ENCODE measurements at regions not wholly inside any gene's neighbourhood (a gene's known extent, or its start where the extent isn't known, plus 50 kb on each side); places are given as distances from the start of the nearest gene placed in this dataset.

DNA sequence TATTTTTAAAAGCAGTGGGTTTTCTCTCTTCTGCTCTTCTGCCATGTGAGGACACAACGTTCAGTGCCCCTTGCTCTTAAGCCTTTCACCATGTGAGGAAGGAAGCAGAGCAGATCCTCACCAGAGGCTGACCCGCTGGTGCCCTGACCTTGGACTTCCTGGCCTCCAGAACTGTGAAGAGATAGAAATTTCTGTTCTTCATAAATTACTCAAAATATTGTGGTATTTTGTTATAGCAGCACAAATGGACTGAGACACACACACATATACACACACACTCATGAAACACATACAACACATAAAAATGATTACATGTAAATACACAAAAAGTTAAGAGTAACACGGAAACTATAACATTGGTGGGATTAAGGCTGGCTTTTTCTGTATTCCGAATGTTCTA lies 244.8 kb upstream of the NOCT start:
- no peaks in the 10 kb centered on the region for H3K9me3 ChIP-seq (replicated peaks; ENCODE audit: low read length)
- H3K4me2 ChIP-seq (ENCODE audit: low read length) = no peak overlapping the region
- no peaks in the 10 kb centered on the region for H3K4me1 ChIP-seq (ENCODE audit: control insufficient read depth, insufficient read depth, low read length)
- no peaks in the 10 kb centered on the region for H3K36me3 ChIP-seq (ENCODE audit: insufficient read depth, low read length)
- no peaks in the 10 kb centered on the region for H3K27me3 ChIP-seq (ENCODE audit: control insufficient read depth, insufficient read depth, low read length)
- no peak overlapping the region for H3K4me3 ChIP-seq (ENCODE audit: low read length)
- no peak overlapping the region for H3K9ac ChIP-seq (ENCODE audit: low read depth, low read length)

- Histone ChIP-seq H3K27me3 (ENCODE audit: control insufficient read depth, insufficient read depth, low read length) (peaks cover 9% of the 10 kb centered on the region), H3K4me1 (ENCODE audit: control insufficient read depth, insufficient read depth, low read length) (no peaks in the 10 kb centered on the region), H3K9ac (ENCODE audit: low read depth, low read length) (no peak overlapping the region), H3K4me3 (ENCODE audit: low read length) (no peak overlapping the region), H3K4me2 (ENCODE audit: low read length) (no peak overlapping the region), H3K9me3 (replicated peaks; ENCODE audit: low read length) (no peaks in the 10 kb centered on the region), H3K36me3 (ENCODE audit: insufficient read depth, low read length) (no peaks in the 10 kb centered on the region)
Observed at GRCh38 chr4:138766332-138766731, 249.2 kb upstream of the NOCT start.

GRCh38 chr4:138765442-138765841 lies 250.1 kb upstream of the NOCT start:
- Histone ChIP-seq H3K27me3 (ENCODE audit: control insufficient read depth, insufficient read depth, low read length) (peaks cover 9% of the 10 kb centered on the region), H3K9ac (ENCODE audit: low read depth, low read length) (no peak overlapping the region), H3K9me3 (replicated peaks; ENCODE audit: low read length) (no peaks in the 10 kb centered on the region), H3K4me3 (ENCODE audit: low read length) (no peak overlapping the region), H3K36me3 (ENCODE audit: insufficient read depth, low read length) (no peaks in the 10 kb centered on the region), H3K4me1 (ENCODE audit: control insufficient read depth, insufficient read depth, low read length) (no peaks in the 10 kb centered on the region), H3K4me2 (ENCODE audit: low read length) (no peak overlapping the region)

DNA sequence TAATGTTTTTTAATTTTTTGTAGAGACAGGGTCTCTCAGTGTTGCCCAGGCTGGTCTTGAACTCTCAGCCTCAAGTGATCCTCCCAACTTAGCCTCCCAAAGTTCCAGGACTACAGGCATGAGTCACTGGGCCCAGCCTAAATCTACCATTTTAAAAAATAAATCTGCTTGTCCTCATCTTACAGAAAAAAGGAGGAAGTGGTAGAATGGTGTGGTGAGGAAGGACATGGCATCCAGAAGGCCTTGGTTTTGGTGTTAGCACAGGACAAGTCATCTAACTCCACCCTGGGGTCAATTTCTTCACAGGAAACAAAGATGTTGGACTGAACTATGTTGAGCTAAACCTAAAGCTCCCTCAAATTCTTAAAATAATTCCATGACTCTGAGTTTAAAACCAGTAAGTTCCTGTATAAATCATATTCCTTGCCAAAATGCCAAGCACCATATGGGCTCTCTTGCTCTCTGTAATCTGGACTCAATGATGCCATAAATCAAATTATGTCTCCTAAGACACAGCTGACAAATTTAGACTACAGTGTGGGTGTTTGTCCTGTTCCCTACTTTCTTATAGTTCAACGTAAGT lies 253.9 kb upstream of the NOCT start:
- Histone ChIP-seq H3K4me3 (ENCODE audit: low read length) (no peak overlapping the region), H3K9ac (ENCODE audit: low read depth, low read length) (no peak overlapping the region), H3K27me3 (ENCODE audit: control insufficient read depth, insufficient read depth, low read length) (peaks cover 9% of the 10 kb centered on the region), H3K9me3 (replicated peaks; ENCODE audit: low read length) (no peaks in the 10 kb centered on the region), H3K4me1 (ENCODE audit: control insufficient read depth, insufficient read depth, low read length) (no peaks in the 10 kb centered on the region), H3K36me3 (ENCODE audit: insufficient read depth, low read length) (no peaks in the 10 kb centered on the region), H3K4me2 (ENCODE audit: low read length) (no peak overlapping the region)

DNA sequence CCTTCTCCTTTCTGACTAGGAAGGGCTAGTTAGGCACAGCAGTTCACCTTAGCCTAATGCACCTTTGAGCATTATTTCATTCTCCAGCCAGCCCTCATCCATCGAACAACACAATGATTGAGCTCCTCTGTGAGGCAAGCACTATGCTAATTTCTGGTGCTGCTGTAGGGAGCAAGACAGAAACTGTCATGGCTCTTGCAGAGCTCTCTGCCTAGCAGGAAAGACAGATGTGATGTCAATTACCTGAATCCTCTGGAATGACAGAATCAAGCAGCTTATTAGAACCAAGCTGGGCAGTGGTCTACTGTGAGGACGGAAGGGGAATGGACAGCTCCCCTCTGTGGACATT lies 256.1 kb upstream of the NOCT start:
- no peak overlapping the region for H3K4me2 ChIP-seq (ENCODE audit: low read length)
- no peaks in the 10 kb centered on the region for H3K36me3 ChIP-seq (ENCODE audit: insufficient read depth, low read length)
- H3K4me3 ChIP-seq (ENCODE audit: low read length) = no peak overlapping the region
- no peaks in the 10 kb centered on the region for H3K4me1 ChIP-seq (ENCODE audit: control insufficient read depth, insufficient read depth, low read length)
- H3K27me3 ChIP-seq (ENCODE audit: control insufficient read depth, insufficient read depth, low read length) = peaks cover 3% of the 10 kb centered on the region
- no peak overlapping the region for H3K9ac ChIP-seq (ENCODE audit: low read depth, low read length)
- H3K9me3 ChIP-seq (replicated peaks; ENCODE audit: low read length) = no peaks in the 10 kb centered on the region

DNA sequence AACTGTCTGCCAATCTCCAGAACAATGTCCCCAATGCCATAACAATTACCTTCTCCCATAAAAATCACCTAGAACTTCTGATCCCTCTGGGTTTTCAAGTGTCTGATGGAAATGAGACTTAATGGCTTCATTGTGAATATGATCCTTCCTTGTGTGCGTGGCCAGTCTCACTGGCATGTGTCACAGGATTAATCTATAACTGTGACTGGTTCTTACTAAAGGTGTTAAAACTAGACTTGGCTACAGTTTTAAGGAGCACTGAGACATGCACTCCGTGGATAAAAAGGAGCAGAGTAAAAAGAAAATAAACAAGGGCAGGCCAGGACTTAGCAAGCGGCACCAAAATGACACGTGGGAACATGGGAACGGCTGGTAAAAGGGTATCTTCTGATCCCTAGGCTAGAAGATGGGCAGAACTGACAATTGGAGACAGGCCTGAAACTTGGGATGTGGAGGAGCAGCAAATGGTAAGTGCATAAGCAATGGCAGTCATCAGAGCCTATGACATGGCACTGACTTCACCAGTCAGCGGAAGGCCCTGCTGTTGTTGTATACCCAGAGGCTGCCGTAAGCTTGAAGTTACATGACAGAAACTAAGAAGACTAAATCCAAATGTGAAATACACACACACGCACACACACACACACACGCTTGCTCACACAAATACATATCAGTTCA lies 256.6 kb upstream of the NOCT start:
- H3K9me3 ChIP-seq (replicated peaks; ENCODE audit: low read length) = no peaks in the 10 kb centered on the region
- H3K4me3 ChIP-seq (ENCODE audit: low read length) = no peak overlapping the region

DNA sequence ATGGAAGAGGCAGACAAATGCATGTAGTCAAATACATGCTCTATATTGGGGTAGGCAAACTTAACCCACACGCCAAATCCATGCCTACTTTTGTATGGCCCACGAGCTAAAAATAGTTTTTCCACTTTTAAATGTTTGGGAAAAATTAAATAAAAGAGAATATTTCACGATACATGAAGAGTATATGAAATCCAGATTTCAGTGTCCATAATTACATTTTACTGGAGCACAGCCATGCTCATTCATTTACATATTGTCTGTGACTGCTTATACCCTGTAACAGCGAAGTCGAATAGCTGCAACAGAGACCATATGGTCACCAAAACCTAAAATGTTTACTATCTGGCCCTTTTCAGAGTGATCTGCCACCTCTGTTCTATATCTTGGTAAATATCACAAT lies 257.4 kb upstream of the NOCT start:
- Histone ChIP-seq H3K36me3 (ENCODE audit: insufficient read depth, low read length) (no peaks in the 10 kb centered on the region), H3K9me3 (replicated peaks; ENCODE audit: low read length) (no peaks in the 10 kb centered on the region), H3K27me3 (ENCODE audit: control insufficient read depth, insufficient read depth, low read length) (no peaks in the 10 kb centered on the region), H3K4me2 (ENCODE audit: low read length) (no peak overlapping the region), H3K4me1 (ENCODE audit: control insufficient read depth, insufficient read depth, low read length) (no peaks in the 10 kb centered on the region), H3K4me3 (ENCODE audit: low read length) (no peak overlapping the region), H3K9ac (ENCODE audit: low read depth, low read length) (no peak overlapping the region)

More for the DNA sequence above, 256.6 kb upstream of the NOCT start:
- Histone ChIP-seq H3K4me2 (ENCODE audit: low read length) (no peak overlapping the region), H3K9ac (ENCODE audit: low read depth, low read length) (no peak overlapping the region), H3K27me3 (ENCODE audit: control insufficient read depth, insufficient read depth, low read length) (no peaks in the 10 kb centered on the region), H3K36me3 (ENCODE audit: insufficient read depth, low read length) (no peaks in the 10 kb centered on the region), H3K4me1 (ENCODE audit: control insufficient read depth, insufficient read depth, low read length) (no peaks in the 10 kb centered on the region)

DNA sequence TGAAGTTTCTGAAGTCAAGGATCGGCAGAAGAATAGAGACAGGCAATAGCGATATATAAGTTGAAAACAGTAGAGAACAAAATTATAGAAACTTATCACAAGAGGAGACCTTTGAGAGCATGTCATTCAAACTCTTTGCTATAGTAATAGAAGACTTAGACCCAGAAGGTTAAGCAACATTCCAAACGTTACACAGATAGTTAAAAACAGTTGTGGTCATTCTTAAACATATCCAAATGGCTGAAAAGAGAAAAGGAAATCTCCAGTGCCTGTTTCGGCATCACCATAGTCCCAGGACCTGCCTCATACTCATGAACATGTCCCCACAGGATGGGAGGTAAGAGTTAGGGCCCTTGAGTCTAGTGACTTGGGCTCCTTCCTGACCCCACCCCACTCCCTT lies 258.1 kb upstream of the NOCT start:
- no peaks in the 10 kb centered on the region for H3K36me3 ChIP-seq (ENCODE audit: insufficient read depth, low read length)
- no peaks in the 10 kb centered on the region for H3K4me1 ChIP-seq (ENCODE audit: control insufficient read depth, insufficient read depth, low read length)
- H3K4me2 ChIP-seq (ENCODE audit: low read length) = no peak overlapping the region
- H3K27me3 ChIP-seq (ENCODE audit: control insufficient read depth, insufficient read depth, low read length) = no peaks in the 10 kb centered on the region
- H3K4me3 ChIP-seq (ENCODE audit: low read length) = no peak overlapping the region
- no peaks in the 10 kb centered on the region for H3K9me3 ChIP-seq (replicated peaks; ENCODE audit: low read length)
- no peak overlapping the region for H3K9ac ChIP-seq (ENCODE audit: low read depth, low read length)

DNA sequence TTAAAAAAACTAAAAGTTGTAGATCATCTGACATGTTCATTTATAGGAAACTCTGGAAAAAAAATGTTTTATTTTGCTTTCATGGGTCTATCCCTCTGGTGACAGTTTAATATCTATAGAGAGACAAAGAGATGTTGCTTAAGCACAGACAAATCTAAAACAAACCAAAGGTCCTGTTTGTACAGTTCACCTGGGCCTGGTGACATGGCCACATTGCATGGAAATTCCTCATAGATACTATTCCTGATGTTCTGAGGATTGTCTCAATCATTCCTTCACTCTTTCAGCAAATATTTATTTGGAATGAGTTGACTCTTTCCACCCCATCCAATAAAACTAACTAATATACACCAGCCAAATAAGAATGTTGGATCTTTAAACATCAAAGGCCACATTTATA lies 259.1 kb upstream of the NOCT start:
- no peaks in the 10 kb centered on the region for H3K9me3 ChIP-seq (replicated peaks; ENCODE audit: low read length)
- no peak overlapping the region for H3K4me2 ChIP-seq (ENCODE audit: low read length)
- no peak overlapping the region for H3K4me3 ChIP-seq (ENCODE audit: low read length)
- H3K27me3 ChIP-seq (ENCODE audit: control insufficient read depth, insufficient read depth, low read length) = no peaks in the 10 kb centered on the region
- no peak overlapping the region for H3K9ac ChIP-seq (ENCODE audit: low read depth, low read length)
- H3K4me1 ChIP-seq (ENCODE audit: control insufficient read depth, insufficient read depth, low read length) = no peaks in the 10 kb centered on the region
- H3K36me3 ChIP-seq (ENCODE audit: insufficient read depth, low read length) = no peaks in the 10 kb centered on the region

- H3K36me3 ChIP-seq (ENCODE audit: insufficient read depth, low read length) = no peaks in the 10 kb centered on the region
- no peaks in the 10 kb centered on the region for H3K4me1 ChIP-seq (ENCODE audit: control insufficient read depth, insufficient read depth, low read length)
- H3K27me3 ChIP-seq (ENCODE audit: control insufficient read depth, insufficient read depth, low read length) = no peaks in the 10 kb centered on the region
- no peak overlapping the region for H3K4me2 ChIP-seq (ENCODE audit: low read length)
- H3K9ac ChIP-seq (ENCODE audit: low read depth, low read length) = no peak overlapping the region
- no peaks in the 10 kb centered on the region for H3K9me3 ChIP-seq (replicated peaks; ENCODE audit: low read length)
- H3K4me3 ChIP-seq (ENCODE audit: low read length) = no peak overlapping the region
Observed at GRCh38 chr4:138751309-138751708, 264.3 kb upstream of the NOCT start.

DNA sequence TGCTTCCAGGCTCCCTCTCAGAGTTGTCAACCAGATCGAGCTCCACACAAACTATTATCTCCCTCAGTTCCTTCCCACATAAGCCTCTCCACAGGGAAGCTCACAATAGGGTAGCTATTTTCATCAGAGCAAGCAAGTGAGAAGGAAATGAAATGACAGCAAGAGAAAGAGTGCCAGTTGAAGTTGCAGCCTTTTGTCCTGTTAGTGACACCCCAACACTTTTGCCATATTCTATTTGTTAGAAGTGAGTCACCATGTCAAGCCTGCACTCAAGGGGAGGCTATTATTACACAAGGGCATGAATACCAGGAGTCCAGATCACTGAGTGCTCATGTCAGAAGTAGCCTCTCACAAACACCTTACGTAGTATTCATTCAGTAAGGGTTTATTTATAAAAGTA lies 266.3 kb upstream of the NOCT start:
- no peak overlapping the region for H3K9ac ChIP-seq (ENCODE audit: low read depth, low read length)
- H3K4me3 ChIP-seq (ENCODE audit: low read length) = no peak overlapping the region
- no peaks in the 10 kb centered on the region for H3K36me3 ChIP-seq (ENCODE audit: insufficient read depth, low read length)

GRCh38 chr4:138741766-138742377 lies 273.7 kb upstream of the NOCT start:
- H3K27me3 ChIP-seq (ENCODE audit: control insufficient read depth, insufficient read depth, low read length) = no peaks in the 10 kb centered on the region

More for the DNA sequence above, 266.3 kb upstream of the NOCT start:
- Histone ChIP-seq H3K9me3 (replicated peaks; ENCODE audit: low read length) (no peaks in the 10 kb centered on the region), H3K27me3 (ENCODE audit: control insufficient read depth, insufficient read depth, low read length) (no peaks in the 10 kb centered on the region), H3K4me2 (ENCODE audit: low read length) (no peak overlapping the region), H3K4me1 (ENCODE audit: control insufficient read depth, insufficient read depth, low read length) (no peaks in the 10 kb centered on the region)

More at GRCh38 chr4:138741766-138742377, 273.7 kb upstream of the NOCT start:
- H3K9ac ChIP-seq (ENCODE audit: low read depth, low read length) = no peak overlapping the region
- no peak overlapping the region for H3K4me3 ChIP-seq (ENCODE audit: low read length)
- H3K4me1 ChIP-seq (ENCODE audit: control insufficient read depth, insufficient read depth, low read length) = no peaks in the 10 kb centered on the region
- H3K36me3 ChIP-seq (ENCODE audit: insufficient read depth, low read length) = no peaks in the 10 kb centered on the region
- no peak overlapping the region for H3K4me2 ChIP-seq (ENCODE audit: low read length)
- no peaks in the 10 kb centered on the region for H3K9me3 ChIP-seq (replicated peaks; ENCODE audit: low read length)
